Esophagus muscularis mucosa (tissue), 4 donors: ENCODE measurements at regions not wholly inside any gene's neighbourhood (a gene's known extent, or its start where the extent isn't known, plus 50 kb on each side); places are given as distances from the start of the nearest gene placed in this dataset.

Source experiments
- EP300 ChIP-seq: sonication (generic); formaldehyde crosslinking; IDR thresholded peaks from one replicate; pipeline ENCODE4 v1.6.1; 2017; ENCODE audit warnings: antibody characterized with exemption
- POLR2A ChIP-seq: fragments of 450-650 bp; IDR thresholded peaks from one replicate; pipeline ENCODE4 v1.6.1; 2017; ENCODE audit warnings: antibody characterized with exemption, moderate library complexity, mild to moderate bottlenecking, low read depth
- POLR2AphosphoS5 ChIP-seq, 2 donors: sonication (generic); formaldehyde crosslinking; IDR thresholded peaks; one replicate each; pipeline ENCODE4 v1.6.1; 2017; ENCODE audit warnings: antibody characterized with exemption in 2 of 2
- TF ChIP-seq, protein P1 (sequence below), 3 experiments: fragments of 200-600 bp in 2 of 3; fragments of 450-650 bp in 1 of 3; sonication (generic) in 2 of 3; IDR thresholded peaks; one replicate each; pipeline ENCODE4 v1.5.1; 2017 to 2019; ENCODE audit warnings: antibody characterized with exemption in 3 of 3, mild to moderate bottlenecking in 2 of 3, moderate library complexity in 1 of 3

DNA sequence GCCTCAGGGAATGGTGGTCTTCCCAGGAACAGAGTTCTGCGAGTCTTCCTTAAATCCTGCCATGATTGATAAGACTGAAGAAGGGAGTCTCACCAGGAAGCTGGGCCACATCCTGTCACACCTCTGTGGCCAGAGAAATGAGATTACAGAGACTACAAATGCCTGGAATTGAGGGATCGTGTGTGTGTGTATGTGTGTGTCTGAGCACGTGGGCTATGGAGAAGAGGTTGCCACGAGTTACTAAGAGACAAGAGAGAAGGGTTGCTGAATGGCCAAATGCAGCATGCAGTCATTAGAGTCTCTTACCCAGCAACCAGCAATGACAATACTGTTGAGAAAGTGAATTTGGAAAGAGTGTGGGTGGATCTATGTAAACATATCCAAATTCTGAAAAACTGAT, 443.1 kb downstream of the MFSD1 start:
- TF ChIP-seq, protein P1, sequence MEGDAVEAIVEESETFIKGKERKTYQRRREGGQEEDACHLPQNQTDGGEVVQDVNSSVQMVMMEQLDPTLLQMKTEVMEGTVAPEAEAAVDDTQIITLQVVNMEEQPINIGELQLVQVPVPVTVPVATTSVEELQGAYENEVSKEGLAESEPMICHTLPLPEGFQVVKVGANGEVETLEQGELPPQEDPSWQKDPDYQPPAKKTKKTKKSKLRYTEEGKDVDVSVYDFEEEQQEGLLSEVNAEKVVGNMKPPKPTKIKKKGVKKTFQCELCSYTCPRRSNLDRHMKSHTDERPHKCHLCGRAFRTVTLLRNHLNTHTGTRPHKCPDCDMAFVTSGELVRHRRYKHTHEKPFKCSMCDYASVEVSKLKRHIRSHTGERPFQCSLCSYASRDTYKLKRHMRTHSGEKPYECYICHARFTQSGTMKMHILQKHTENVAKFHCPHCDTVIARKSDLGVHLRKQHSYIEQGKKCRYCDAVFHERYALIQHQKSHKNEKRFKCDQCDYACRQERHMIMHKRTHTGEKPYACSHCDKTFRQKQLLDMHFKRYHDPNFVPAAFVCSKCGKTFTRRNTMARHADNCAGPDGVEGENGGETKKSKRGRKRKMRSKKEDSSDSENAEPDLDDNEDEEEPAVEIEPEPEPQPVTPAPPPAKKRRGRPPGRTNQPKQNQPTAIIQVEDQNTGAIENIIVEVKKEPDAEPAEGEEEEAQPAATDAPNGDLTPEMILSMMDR (IDR thresholded peaks at IDR 0.05) = no peak
- TF ChIP-seq POLR2A = no peak
- no peak for TF ChIP-seq POLR2AphosphoS5 (IDR thresholded peaks at IDR 0.05)
- TF ChIP-seq EP300 = no peak
